GM19463 (cell line): ENCODE measurements at regions not wholly inside any gene's neighbourhood (a gene's known extent, or its start where the extent isn't known, plus 50 kb on each side); places are given as distances from the start of the nearest gene placed in this dataset.
"Not testable (repeated sequence)": the region's sequence is repeated elsewhere in the genome, so short reads cannot be mapped to it uniquely, and the experiment has no call there.

ENCODE experiments used
- ATAC-seq: cut with Tn5 transposase; IDR thresholded peaks from one replicate; pipeline ENCODE4 v1.9.1; 2021; ENCODE audit warnings: mild to moderate bottlenecking, moderate library complexity; ENCODE audit not compliant: unreplicated experiment

- no peak for ATAC-seq
Observed at GRCh38 chr9:86585422-86586143, 231.4 kb upstream of the TUT7 start.

- no peak for ATAC-seq
Observed at GRCh38 chr9:86580688-86581087, 226.5 kb upstream of the TUT7 start.

- no peak for ATAC-seq
Observed at GRCh38 chr9:86578722-86579121, 224.5 kb upstream of the TUT7 start.

DNA sequence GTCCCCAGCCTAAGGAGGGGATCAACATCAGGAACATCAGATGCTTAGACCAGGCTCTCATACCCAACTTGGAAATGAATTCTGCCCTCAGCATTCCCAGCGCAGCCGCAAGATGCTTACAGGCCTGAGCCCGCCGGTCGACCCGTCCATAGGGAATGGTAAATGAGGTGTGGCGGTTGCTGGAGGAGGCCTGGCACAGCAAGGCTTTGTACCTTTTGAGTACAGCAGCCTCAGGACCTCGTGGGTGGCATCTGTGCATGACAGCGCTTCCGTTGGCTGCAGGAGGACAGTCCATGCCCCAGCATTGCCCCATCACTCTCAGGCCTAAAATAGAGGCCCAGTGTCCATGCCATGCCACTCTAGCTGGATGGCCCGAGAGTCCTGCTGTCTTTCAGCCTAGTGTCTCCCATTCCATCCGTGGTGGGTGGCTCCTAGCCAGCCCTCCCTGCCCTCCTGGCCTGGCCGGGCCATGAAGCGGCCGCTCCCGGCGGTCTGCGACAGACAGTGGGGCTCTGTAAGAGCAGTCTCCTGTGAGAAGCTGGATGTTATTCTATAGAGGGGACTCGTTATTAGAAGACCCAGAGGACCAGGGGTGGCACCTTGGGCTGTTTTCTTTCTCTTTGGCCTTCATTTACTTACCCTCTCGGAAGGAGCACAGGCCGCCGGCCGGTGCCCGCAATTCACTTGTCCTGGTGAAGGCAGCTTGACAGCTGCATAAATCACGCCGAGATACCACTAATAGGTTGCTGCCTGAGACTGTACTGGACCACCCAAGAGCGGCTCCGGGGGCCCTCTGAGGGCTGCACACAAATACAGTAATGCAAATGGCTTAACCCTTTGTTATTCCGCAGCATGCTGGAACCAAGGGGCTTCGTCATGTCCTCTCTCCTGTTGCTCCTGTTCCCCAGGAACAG, 223.5 kb upstream of the TUT7 start:
- ATAC-seq = no peak

DNA sequence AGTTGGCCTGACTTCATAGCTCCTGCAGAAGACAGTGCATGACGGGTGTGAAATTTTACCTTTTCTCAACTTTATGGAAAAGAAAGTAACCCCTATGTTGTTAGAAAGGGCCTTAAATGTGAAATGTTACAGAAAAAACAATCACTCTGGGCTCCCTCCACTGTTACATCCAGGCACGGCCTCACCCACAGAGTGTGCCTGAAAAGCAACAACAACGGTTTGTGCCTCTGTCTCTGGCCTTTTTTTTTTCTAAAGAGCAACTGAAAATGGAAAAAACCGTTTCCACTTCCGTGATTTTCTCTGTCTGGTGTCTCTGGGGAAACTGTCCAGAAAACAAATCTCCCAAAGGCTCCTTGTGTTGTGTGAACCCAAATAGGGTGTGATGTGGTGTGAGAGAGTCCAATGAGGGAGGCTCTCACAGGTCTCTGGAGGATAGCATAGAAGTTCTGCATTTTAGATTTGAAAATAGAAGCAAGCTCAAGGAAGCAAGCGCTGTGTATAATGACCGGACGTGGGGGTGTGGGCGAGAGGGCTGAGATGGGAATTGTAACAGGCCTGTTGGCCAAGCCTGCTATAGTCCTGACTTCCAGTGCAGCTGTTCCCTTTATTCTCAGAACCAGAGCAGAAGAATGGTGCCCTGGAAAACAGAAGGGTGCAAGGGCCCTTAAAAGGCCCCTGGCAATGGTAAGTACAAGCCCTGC, 221.8 kb upstream of the TUT7 start:
- no peak for ATAC-seq

DNA sequence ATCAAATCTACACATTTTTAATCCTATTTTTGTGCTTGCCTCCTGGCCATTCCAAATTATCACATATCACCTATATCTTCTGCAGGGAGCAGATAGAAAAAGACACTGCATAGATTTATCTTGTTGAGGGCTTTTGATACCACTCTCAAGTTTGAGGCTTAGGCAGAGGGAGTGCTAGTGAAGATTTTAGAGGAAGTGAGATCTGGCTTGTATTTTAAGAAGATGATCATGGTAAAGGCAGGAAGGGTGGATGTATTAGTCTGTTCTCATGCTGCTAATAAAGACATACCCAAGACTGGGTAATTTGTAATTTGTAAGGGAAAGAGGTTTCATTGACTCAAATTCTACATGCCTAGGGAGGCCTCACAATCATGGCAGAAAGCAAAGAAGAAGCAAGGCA, 220.9 kb upstream of the TUT7 start:
- ATAC-seq = no peak

GRCh38 chr9:86573886-86574285, 219.7 kb upstream of the TUT7 start:
- no peak for ATAC-seq

GRCh38 chr9:86572904-86573303, 218.7 kb upstream of the TUT7 start:
- no peak for ATAC-seq

GRCh38 chr9:86565603-86566002, 211.4 kb upstream of the TUT7 start:
- not testable (repeated sequence) for ATAC-seq

DNA sequence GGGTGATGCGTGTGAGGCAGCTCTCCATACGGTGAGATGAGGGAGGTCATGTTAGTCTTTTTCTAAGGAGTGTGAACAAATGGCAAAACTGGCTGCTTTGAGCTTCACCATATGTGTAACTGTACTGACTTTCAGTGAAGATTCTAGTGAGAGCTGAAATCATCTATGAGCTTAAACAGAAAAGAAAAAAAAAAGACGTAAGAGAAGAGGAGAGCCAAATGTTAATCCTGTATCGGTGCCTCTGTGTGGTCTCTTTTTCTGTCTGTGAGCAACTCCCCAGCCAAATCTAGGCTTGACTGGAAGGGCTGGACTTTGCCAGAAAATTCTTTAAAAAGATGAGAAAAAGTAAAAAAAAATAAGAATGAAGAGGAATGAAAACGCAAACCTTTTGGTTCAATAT, 209.7 kb upstream of the TUT7 start:
- no peak for ATAC-seq

- ATAC-seq = no peak
Observed at GRCh38 chr9:86563350-86563749, 209.1 kb upstream of the TUT7 start.

GRCh38 chr9:86562691-86563090, 208.5 kb upstream of the TUT7 start:
- ATAC-seq = no peak

- no peak for ATAC-seq
Observed at GRCh38 chr9:86557918-86558317, 203.7 kb upstream of the TUT7 start.

- ATAC-seq = no peak
Observed at GRCh38 chr9:86557063-86557766, 203.0 kb upstream of the TUT7 start.

DNA sequence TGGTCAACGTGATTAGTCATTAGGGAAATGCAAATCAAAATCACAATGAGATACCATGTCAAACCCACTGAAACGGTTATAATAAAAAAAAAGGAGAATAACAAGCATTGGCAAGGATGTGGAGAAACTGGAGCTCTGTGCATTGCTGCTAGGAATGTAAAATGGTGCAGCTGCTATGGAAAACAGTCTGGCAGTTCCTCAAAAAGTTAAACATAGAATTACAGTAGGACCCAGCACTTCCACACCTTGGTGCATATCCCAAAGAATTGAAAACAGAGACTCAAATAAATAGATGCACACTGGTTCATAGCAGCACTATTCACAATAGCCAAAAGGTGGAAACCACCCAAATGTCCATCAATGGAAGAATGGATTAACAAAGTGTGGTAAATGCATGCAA, 201.5 kb upstream of the TUT7 start:
- ATAC-seq = no peak

GRCh38 chr9:86550401-86550800, 196.2 kb upstream of the TUT7 start:
- no peak for ATAC-seq

DNA sequence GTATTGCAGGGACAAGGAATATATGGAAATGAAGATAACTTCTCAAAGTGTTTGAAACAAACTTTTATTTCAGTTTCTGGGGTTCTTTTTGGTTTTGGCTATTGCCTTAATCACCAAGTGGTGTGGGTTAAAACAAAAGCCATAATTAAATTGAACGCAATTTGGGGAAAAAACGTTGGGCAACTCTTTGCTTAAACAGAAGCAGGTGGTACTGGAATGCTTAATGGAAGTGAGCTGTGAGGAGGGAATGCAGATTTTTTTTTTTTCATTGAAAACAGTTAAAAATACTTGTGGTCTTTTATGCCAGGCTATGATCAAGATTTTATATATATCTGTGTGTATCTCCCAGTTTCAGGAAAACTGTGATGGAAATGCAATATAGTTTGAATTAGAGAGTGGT, 195.7 kb upstream of the TUT7 start:
- no peak for ATAC-seq

- no peak for ATAC-seq
Observed at GRCh38 chr9:86549401-86549811, 195.2 kb upstream of the TUT7 start.

GRCh38 chr9:86548220-86548619, 194.0 kb upstream of the TUT7 start:
- ATAC-seq = no peak

- no peak for ATAC-seq
Observed at GRCh38 chr9:86547571-86547970, 193.4 kb upstream of the TUT7 start.

DNA sequence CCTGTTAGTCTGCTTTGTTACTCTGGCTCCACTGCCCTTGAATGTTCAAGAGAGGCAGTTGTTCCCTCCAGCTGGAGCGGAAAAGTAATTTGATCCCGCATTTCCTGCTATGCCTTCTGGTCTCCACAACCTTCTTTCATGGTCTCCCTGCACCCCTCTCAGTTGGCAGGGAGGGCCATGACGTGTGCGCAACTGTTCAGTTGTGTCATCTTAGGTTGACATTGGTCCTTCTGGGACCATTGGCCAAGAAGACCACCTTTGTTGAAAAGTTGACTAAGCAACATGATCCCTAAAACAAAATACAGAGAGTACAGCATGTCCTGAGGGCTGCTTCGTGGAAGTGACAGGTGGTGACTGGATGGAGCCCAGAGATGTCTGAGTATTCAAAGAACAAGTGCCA, 192.5 kb upstream of the TUT7 start:
- no peak for ATAC-seq
